ENCODE measurements at regions not wholly inside any gene's neighbourhood (a gene's known extent, or its start where the extent isn't known, plus 50 kb on each side); places are given as distances from the start of the nearest gene placed in this dataset.

GRCh38 chr2:123101434-123101833 lies 923.7 kb upstream of the CNTNAP5 start:
- intact Hi-C loops (cut with micrococcal nuclease): no loop called here
- in situ Hi-C loops (cut with MboI): no loop called here
- H2AFZ ChIP-seq (ENCODE audit: low read depth, low read length): no peak overlapping the region
- no peak overlapping the region for H3K27ac ChIP-seq (ENCODE audit: extremely low read depth, low read depth, low read length)
- H3K4me2 ChIP-seq (ENCODE audit: insufficient read depth, low read length): no peak overlapping the region
- no peak for FAIRE-seq
- DNase-seq (ENCODE audit: extremely low read depth in 1 of 4, low spot score in 3 of 4): no peak
- H3K4me1 ChIP-seq (replicated peaks in 1 of 2; ENCODE audit: control insufficient read depth in 2 of 2, insufficient read depth in 2 of 2, low read length in 2 of 2): no peaks in the 10 kb centered on the region
- no peak overlapping the region for H3K9ac ChIP-seq (ENCODE audit: insufficient read depth in 1 of 2, low read depth in 2 of 2, low read length in 2 of 2)
- TF ChIP-seq ATF1 (CRISPR knock-in tag; IDR thresholded peaks at IDR 0.05) (no peak), ATF1 (tag; IDR thresholded peaks at IDR 0.05) (no peak), RAD21 (CRISPR knock-in tag; conservative IDR thresholded peaks at IDR 0.05 in 1 of 2, IDR thresholded peaks at IDR 0.05 in 1 of 2) (no peak), NCOA2 (IDR thresholded peaks at IDR 0.05; ENCODE audit: partially characterized antibody in 2 of 2) (no peak)
- TF ChIP-seq, protein P1, sequence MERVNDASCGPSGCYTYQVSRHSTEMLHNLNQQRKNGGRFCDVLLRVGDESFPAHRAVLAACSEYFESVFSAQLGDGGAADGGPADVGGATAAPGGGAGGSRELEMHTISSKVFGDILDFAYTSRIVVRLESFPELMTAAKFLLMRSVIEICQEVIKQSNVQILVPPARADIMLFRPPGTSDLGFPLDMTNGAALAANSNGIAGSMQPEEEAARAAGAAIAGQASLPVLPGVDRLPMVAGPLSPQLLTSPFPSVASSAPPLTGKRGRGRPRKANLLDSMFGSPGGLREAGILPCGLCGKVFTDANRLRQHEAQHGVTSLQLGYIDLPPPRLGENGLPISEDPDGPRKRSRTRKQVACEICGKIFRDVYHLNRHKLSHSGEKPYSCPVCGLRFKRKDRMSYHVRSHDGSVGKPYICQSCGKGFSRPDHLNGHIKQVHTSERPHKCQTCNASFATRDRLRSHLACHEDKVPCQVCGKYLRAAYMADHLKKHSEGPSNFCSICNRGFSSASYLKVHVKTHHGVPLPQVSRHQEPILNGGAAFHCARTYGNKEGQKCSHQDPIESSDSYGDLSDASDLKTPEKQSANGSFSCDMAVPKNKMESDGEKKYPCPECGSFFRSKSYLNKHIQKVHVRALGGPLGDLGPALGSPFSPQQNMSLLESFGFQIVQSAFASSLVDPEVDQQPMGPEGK (CRISPR knock-in tag; IDR thresholded peaks at IDR 0.05; ENCODE audit: borderline replicate concordance): no peak
- H3K9me1 ChIP-seq (ENCODE audit: control insufficient read depth, insufficient read depth, low read length): no peaks in the 10 kb centered on the region
- 0 out of 2 replicates have a peak, but pooled peaks cover 2% of the 10 kb centered on the region for H3K9me3 ChIP-seq (replicated peaks; ENCODE audit: control insufficient read depth, insufficient read depth, low read depth, low read length)
- WGBS (ENCODE audit: insufficient coverage, low coverage, missing lambda C conversion rate): 0% methylated on average over 2 of the region's 2 CpGs
- CTCF ChIA-PET (ENCODE audit: low intra/inter-chr PET ratio): no interaction called here
- H4K20me1 ChIP-seq (replicated peaks; ENCODE audit: control insufficient read depth, insufficient read depth, low read length): no peaks in the 10 kb centered on the region
- no peaks in the 10 kb centered on the region for H3K79me2 ChIP-seq (ENCODE audit: control insufficient read depth, insufficient read depth, low read length)
- ATAC-seq: no peak
- POLR2A ChIA-PET: no interaction called here
- no TSS peak for BruUV-seq (replicated peaks)
- no peaks in the 10 kb centered on the region for H3K36me3 ChIP-seq (ENCODE audit: control insufficient read depth, insufficient read depth, low read length)
- no peak overlapping the region for H3K4me3 ChIP-seq
- H3K27me3 ChIP-seq (ENCODE audit: control insufficient read depth in 2 of 2, insufficient read depth in 2 of 2, low read length in 2 of 2): no peaks in the 10 kb centered on the region
